Neural cell (in vitro differentiated cells): ENCODE measurements at regions not wholly inside any gene's neighbourhood (a gene's known extent, or its start where the extent isn't known, plus 50 kb on each side); places are given as distances from the start of the nearest gene placed in this dataset.
A peak's percentile ranks its signal among the peaks of the same experiment; 100 is the strongest.

Source experiments
- EP300 ChIP-seq: fragments of 450-650 bp; conservative IDR thresholded peaks from 2 replicates; pipeline ENCODE4 v1.6.1; 2014; ENCODE audit warnings: antibody characterized with exemption, mild to moderate bottlenecking, moderate library complexity; ENCODE audit not compliant: poor library complexity, severe bottlenecking
- EZH2 ChIP-seq: fragments of 200-600, 300-800 bp; shearing (Covaris generic), sonication (generic); IDR thresholded peaks from 2 replicates; pipeline ENCODE4 v1.6.1; 2014; ENCODE audit warnings: antibody characterized with exemption, low read length, borderline replicate concordance, mild to moderate bottlenecking; ENCODE audit not compliant: insufficient read depth, poor library complexity, severe bottlenecking
- MXI1 ChIP-seq: fragments of 450-650 bp; conservative IDR thresholded peaks from 2 replicates; pipeline ENCODE4 v1.6.1; 2014; ENCODE audit warnings: antibody characterized with exemption, mild to moderate bottlenecking; ENCODE audit not compliant: poor library complexity, severe bottlenecking
- POLR2AphosphoS5 ChIP-seq: IDR thresholded peaks from 2 replicates; pipeline ENCODE4 v1.6.1; 2012
- RAD21 ChIP-seq: fragments of 450-650 bp; conservative IDR thresholded peaks from 2 replicates; pipeline ENCODE4 v1.6.1; 2014; ENCODE audit warnings: antibody characterized with exemption, mild to moderate bottlenecking, moderate library complexity
- SMC3 ChIP-seq: fragments of 450-650 bp; conservative IDR thresholded peaks from 2 replicates; pipeline ENCODE4 v1.6.1; 2014; ENCODE audit warnings: antibody characterized with exemption, mild to moderate bottlenecking, moderate library complexity; ENCODE audit not compliant: poor library complexity
- TAF1 ChIP-seq: IDR thresholded peaks from 2 replicates; pipeline ENCODE4 v1.6.1; 2012; ENCODE audit warnings: low read depth
- TF ChIP-seq, protein P1 (sequence below): fragments of 450-650 bp; IDR thresholded peaks from 2 replicates; pipeline ENCODE4 v1.5.1; 2014; ENCODE audit warnings: antibody characterized with exemption, mild to moderate bottlenecking, moderate library complexity; ENCODE audit not compliant: poor library complexity, severe bottlenecking
- TF ChIP-seq, protein P2 (sequence below): IDR thresholded peaks from 2 replicates; pipeline ENCODE4 v1.6.1; 2012; ENCODE audit warnings: borderline replicate concordance

DNA sequence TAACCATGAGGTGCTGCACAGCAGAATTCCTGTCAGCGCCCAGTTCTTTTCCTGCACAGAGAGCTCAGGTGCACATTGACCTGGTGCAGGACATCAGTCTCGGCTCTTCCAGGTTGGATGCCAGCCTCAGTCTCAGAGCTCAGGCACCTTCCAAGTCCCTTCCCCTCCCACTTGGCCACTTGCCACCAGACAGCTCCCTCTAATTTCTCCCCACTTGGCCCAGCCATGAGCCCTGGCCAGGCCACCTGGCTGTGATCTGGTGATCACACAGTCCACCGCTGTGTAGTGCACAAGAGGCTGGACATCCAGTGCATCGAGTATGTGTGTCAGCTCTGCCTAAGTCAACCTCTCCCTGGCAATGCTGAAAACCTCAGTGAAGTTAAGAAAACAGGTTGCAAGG lies 336.6 kb upstream of the MYT1L start:
- TF ChIP-seq, protein P1, sequence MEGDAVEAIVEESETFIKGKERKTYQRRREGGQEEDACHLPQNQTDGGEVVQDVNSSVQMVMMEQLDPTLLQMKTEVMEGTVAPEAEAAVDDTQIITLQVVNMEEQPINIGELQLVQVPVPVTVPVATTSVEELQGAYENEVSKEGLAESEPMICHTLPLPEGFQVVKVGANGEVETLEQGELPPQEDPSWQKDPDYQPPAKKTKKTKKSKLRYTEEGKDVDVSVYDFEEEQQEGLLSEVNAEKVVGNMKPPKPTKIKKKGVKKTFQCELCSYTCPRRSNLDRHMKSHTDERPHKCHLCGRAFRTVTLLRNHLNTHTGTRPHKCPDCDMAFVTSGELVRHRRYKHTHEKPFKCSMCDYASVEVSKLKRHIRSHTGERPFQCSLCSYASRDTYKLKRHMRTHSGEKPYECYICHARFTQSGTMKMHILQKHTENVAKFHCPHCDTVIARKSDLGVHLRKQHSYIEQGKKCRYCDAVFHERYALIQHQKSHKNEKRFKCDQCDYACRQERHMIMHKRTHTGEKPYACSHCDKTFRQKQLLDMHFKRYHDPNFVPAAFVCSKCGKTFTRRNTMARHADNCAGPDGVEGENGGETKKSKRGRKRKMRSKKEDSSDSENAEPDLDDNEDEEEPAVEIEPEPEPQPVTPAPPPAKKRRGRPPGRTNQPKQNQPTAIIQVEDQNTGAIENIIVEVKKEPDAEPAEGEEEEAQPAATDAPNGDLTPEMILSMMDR = no peak
- TF ChIP-seq EP300 = peak; percentile 3
- no peak for TF ChIP-seq MXI1
- TF ChIP-seq RAD21 = no peak
- TF ChIP-seq, protein P2, sequence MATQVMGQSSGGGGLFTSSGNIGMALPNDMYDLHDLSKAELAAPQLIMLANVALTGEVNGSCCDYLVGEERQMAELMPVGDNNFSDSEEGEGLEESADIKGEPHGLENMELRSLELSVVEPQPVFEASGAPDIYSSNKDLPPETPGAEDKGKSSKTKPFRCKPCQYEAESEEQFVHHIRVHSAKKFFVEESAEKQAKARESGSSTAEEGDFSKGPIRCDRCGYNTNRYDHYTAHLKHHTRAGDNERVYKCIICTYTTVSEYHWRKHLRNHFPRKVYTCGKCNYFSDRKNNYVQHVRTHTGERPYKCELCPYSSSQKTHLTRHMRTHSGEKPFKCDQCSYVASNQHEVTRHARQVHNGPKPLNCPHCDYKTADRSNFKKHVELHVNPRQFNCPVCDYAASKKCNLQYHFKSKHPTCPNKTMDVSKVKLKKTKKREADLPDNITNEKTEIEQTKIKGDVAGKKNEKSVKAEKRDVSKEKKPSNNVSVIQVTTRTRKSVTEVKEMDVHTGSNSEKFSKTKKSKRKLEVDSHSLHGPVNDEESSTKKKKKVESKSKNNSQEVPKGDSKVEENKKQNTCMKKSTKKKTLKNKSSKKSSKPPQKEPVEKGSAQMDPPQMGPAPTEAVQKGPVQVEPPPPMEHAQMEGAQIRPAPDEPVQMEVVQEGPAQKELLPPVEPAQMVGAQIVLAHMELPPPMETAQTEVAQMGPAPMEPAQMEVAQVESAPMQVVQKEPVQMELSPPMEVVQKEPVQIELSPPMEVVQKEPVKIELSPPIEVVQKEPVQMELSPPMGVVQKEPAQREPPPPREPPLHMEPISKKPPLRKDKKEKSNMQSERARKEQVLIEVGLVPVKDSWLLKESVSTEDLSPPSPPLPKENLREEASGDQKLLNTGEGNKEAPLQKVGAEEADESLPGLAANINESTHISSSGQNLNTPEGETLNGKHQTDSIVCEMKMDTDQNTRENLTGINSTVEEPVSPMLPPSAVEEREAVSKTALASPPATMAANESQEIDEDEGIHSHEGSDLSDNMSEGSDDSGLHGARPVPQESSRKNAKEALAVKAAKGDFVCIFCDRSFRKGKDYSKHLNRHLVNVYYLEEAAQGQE = no peak
- no peak for TF ChIP-seq SMC3
- no peak for TF ChIP-seq POLR2AphosphoS5
- TF ChIP-seq TAF1 = no peak
- TF ChIP-seq EZH2 = no peak
